HG03139 (cell line): ENCODE measurements at regions not wholly inside any gene's neighbourhood (a gene's known extent, or its start where the extent isn't known, plus 50 kb on each side); places are given as distances from the start of the nearest gene placed in this dataset.

Experiments used
- ATAC-seq: cut with Tn5 transposase; IDR thresholded peaks from one replicate; pipeline ENCODE4 v1.9.1; 2021; ENCODE audit not compliant: unreplicated experiment

DNA sequence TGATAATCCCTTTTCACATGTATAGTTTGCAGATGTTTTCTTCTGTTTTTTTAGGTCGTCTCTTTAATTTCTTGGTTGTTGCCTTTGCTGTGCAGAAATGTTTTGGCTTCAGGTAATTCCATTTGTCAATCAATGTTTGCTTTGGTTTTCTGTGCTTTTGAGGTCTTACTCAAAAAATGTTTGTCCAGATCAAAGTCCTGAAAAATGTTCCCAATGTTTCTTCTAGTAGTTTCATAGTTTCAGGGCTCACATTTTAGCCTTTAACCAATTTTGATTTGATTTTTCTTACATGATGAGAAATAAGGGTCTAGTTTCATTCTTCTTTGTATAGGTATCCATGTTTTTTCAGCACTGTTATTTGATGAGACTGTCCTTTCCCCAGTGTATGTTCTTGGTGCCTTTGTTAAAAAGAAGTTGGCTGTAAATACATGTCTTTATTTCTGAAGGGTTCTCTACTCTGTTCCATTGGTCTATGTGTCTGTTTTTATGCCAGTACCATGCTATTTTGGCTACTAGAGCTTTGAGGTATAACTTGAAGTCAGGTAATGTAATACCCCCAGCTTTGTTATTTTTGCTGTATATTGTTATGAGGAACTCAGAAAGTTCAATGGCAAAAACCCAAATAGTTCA lies 578.7 kb upstream of the SEL1L start:
- no peak for ATAC-seq

DNA sequence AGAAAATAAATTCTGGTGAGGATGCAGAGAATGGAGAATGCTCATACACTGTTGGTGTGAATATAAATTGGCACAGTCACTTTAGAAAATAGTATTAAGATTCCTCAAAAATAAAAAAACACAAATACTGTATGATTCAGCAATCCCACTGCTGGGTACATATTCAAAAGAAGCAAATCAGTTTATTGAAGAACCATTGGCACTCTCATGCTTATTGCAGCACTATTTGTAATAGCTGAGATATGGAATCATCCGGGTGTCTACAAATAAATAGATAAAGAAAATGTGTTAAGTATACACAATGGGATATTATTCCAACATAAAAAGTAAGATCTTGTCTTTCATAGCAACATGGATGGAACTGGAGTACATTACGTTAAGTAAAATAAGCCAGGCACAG lies 579.4 kb upstream of the SEL1L start:
- no peak for ATAC-seq

DNA sequence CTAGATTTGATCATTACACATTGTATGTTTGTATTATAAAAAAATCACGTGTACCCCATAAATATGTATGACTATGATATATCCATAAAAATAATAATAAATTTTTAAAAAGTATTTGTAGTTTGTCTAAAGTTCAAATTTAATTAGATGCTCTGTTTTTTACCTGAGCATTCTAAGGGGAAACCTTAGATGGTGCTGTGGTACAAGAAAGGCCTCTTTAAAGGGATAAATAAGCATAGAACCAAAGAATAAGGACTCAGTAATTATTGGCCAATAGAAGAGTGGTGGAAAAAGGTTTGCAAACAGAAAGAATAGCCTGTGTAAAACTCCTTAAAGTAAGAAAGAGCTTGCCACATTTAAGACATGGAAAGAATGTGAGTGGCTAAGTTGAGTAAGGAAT lies 580.1 kb upstream of the SEL1L start:
- no peak for ATAC-seq

DNA sequence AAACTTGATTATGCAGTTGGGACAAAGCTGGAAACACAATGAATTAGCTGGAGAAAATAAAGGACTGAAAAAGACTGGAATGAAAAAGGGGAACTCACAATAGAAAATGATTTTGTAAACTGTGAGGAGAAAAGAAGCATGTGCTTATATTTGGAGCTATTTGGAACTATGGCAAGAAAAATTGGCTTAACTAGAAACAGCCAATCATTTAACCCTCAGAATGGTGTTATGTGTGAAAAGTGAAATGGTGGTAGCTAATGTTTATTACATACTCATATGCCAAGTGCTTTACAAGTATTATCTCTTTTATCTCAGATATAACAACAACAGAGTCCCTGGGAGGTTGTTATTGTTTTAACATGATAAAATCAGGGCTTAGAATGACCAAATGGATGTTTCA lies 583.1 kb upstream of the SEL1L start:
- no peak for ATAC-seq

DNA sequence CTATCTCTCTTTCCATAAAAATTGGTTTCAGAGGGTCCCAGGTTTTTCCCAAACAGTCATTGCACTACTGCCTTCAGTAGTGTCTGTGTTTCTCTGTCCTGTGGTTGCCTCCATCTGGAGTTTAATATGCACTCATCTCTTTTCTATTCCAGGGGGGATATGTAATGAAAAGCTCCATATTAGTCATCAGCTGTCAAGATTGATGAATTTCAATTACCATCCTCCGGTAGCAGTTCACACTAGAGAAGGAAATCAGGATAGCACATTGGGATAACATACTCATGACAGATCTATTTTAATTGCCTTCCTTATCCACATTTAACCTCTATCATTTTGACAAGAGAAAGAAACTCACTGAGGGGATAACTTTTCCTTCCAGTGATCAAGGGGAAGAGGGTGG lies 589.0 kb upstream of the SEL1L start:
- no peak for ATAC-seq

DNA sequence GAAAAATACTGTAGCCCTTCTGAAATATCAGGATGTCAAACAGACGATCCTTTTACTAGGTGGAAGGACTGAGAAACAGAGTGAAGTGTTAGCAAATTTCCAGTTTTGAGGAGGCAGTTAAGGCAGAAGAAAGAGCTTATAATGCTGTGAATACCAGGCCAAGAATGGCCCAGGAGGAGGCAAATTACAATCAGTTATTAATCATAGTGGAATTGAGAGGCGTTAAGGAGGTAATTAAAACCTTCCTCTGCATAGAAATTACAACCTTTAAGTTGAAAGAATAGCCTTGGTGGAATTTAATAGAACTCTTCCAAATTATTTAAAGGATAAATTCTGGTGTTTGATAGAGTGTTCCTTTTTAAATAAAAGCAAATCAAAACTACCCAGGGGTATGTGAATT lies 590.9 kb upstream of the SEL1L start:
- no peak for ATAC-seq

DNA sequence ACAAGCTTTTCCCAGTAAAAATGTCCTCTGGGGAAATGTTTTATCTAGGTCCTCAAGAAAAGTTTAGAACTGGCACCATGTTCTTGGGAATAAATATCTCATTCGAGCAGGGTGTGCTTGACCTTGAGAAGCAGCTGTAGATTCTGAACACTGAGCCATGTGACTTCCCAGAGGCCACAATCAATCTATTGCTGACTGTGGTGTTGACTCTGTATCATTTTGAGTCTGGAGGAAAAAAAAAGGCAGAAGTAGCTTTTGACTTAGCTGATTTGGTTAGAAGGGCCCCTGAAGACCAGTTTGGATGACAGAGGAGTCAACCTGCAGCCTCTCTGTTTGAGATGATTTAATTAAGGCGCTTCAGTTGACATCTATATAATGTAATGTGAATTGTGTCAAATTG lies 592.4 kb upstream of the SEL1L start:
- ATAC-seq = no peak

DNA sequence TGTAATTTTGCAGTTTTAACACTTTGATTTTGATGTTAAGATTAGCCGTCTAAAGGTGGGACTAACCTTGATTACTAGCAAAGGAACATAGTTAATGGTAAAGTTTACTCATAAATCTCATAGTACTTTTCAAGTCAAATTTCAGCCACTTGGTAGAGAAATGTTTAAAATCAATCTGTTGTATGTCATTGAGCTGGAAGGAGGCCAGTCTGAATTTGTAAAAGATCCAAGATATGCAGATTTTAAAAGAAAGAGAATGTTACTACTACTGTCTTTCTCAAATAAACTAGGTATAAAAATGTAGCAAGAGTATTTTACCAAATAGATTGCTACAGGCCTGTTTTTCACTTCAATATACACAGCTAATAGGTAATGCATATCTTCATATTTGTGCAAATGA lies 600.8 kb upstream of the SEL1L start:
- no peak for ATAC-seq

DNA sequence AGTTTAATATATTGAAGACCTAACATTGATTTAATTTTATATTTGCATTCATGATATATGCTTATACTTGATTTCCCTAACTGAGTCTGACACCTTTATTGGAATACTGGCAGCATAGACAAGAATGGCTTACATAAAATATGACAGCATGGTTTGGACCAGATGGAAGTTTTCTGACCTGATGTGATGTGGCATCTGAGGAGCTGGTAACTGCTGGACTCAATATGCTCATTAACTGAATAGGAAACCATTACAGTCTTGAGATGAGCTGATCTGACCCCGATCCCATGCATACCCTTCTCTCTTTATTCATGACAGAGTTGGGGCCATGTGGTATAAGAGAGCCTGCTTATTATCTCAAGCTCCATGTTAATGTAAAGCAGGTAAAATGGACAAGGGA lies 604.8 kb upstream of the SEL1L start:
- ATAC-seq = no peak

DNA sequence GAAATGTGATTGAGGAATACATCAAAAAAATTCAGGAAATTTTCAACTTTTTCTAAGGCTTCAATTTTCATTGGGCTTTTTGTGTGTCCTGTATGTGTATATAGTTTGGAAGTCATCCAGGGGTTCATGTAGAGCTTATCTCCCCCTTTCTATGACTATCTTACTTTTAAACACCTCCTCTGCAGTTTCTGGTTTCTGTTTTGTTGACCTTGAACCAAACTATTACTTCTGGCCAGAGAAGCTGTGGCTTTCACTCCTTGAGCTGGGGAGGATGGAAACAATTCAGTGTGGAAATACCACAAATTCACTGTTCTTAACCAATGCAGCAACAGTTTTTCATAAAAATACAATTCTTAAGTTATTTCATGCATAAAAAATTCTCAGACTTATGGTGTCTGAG lies 613.2 kb upstream of the SEL1L start:
- ATAC-seq = no peak

DNA sequence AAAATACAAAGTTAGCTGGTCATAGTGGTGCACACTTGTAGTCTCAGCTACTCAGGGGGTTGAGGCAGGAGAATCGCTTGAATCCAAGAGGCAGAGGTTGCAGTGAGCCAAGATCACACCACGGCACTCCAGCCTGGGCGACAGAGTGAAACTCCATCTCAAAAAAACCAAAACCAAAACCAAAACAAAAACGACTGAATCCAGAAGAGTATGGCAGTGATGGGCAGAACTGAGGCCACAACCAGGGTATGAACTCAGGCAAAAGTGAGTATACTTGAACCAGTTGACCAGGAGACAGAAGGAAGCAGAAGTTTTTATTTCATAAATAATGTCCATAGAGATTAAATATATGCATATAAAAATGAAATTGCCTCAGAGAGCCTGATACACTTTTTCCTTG lies 620.0 kb upstream of the SEL1L start:
- ATAC-seq = no peak

DNA sequence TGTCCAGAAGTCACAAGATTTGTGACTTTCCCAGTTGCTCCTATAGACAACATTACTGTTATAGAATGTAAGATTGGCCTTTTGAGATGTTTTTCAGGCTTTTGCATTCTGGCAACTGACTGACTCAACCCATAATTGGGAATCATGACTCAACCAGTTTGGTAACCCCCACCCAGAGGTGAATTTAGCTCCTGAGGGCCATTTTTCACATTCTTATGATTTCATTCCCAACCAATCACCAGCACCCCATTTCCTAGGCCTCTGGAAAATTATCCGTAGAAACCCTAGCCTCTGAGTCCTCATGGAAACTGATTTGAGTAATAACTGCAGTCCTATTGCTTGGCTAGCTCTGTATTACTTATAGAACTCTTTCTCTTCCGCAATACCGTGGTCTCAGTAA lies 626.0 kb upstream of the SEL1L start:
- ATAC-seq = no peak

DNA sequence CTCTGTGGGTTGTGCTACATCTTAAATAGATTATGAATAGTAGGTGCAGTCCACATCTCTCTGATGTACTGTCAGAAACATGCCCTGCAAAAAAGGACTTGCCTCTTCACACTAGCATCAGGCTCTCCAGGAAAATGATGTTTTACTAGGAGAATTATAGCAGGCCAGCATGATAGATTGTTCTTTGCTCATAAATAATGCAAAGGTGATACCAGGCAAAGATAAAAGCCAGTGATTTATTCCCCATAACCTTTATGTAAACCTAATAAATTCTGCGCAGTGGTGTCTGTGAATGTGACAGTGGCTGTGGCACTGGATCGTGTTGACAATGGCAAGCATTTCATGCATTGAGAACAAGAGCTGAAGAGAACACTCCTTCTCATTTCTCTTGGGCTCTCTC lies 646.5 kb upstream of the SEL1L start:
- ATAC-seq = no peak

DNA sequence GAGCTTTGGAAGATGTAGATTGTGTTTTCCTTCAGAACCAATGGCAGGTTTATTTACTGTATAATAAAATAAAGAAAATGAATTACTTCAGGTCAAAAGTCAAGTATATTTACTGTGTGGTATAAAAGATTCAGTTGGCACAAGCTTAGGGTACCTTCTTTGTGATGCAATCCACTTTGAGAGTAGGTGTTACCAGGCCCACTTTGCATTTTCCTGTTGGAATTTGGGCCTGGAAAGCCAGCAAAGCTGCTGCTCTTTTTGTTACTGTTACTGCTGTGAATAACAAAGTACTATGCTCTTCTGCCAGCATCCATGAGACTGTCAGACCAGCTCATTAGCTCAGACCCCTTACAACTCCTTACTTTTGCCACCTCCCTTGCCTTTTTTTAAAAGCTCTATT lies 649.0 kb upstream of the SEL1L start:
- ATAC-seq = no peak

DNA sequence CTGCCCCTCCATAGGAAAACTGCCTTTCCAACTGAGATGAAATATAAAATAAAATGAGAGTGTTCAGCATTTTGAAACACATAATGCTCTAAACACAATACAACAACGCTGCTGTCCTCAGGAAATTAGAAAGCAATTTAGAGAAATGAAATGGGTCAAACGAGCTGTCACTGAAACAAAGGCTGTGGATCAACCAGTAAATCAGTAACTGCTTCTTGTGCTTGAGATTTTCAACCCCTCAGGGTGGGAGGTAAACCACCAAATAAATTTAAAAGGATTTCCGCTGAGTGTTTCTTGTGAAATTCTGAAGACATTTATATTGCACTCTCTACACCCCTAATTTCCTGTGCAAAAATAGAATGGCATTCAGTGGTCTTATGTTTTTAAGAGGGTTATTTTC lies 657.1 kb upstream of the SEL1L start:
- no peak for ATAC-seq

DNA sequence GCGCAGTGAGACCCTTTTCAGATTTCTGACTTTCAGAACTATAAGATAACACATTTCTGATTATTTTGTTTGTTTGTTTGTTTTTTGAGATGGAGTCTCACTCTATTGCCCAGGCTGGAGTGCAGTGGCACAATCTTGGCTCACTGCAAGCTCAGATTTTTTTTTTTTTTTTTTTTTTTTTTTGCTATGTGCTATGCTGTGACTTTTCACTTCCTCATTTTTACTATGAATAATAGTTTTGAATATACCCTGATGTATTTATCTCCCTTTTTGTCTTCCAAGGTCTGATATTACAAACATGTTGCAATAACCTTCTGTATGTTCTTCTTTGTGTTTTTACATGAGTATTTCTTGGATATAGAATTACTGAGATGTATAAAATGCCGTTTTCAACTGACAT lies 658.7 kb upstream of the SEL1L start:
- ATAC-seq = no peak

DNA sequence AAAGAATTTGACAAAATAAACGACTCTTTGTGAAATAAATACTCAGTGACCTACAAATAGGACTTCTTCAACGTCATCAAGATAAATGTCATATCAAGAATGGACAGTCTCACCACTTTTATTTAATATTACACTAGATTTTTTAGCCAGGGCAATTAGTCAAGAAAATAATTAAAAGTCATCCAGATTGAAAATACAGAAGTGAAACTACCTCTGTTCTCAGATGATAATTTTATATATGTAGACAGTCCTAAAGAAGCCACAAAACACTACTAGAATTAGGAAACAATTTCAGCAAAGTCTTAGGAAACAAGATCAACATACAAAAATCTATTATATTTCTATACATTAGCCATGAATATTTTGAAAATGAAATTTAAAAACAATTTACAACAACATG lies 689.6 kb upstream of the SEL1L start:
- no peak for ATAC-seq

DNA sequence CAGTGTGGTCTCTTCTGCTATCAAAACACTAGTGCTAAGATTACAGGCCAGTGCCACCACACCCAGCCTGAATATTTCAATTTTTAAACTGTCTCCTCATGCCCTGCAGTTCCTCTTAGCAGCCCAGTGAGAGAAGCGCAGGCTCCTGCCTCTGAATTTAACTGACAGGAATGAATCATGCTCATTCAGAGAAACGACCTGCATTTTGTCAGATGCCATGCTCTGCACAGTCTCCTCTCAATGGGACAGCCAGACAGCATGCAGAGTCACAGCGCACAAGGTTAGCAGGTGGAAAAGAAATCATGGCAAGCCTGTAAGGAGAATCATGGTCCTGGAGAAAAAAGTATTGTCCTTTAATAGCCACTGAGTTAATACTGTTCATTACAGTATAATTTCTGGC lies 691.0 kb upstream of the SEL1L start:
- ATAC-seq = no peak

DNA sequence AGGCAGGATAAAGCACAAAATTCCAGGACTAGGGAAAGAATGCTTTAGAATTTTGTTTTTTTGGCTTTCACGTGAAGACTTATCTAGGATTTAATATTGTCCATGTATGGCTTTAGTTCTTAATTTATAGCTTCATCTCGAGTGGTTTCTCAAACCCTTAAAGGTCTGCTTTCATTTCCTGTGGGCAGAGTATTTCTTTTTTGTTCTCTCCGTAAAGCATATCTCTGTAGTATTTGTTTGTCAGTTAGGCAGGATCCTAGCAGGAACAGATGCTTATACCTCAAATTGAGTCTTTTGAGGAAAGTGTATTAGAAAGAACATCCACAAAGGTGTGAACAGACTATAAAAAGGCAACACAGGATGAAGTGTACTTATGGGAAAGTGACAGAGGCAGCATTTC lies 697.1 kb upstream of the SEL1L start:
- no peak for ATAC-seq

DNA sequence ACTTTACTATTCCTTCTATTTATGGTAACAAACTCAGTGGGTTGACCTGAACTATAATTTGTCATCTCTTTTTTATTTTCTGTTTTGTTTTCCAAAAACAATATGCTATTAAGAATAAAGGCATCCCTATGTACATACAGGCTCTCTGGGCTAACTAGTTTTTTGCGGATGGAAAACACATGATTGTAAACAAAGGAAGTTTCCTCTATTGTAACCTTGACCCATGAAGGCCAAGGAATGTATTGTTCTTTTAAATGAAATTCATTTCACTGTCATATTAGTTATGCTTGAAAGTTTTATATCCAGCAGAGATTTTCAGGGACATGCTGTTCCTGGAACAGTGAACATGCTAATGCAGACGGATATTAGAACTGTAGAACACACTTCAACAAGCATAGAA lies 705.0 kb upstream of the SEL1L start:
- no peak for ATAC-seq

DNA sequence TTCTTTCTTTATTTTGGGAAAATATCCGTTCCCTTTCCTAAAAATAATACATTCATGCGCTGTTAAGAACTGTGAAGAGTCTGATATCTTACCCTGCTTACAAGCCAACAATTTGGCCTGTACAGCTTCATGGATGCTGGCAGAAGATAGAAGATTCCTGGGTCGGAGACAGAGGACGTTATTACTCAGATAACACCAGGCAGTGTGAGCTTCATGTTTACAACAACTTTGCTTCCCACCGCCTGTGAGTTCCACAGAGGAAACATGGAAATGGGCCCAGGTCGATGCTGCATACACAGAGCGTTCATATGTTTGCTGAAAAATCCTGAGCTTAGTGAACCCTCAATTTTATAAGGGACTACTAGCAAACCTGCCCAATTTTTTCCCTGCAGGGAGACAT lies 705.6 kb upstream of the SEL1L start:
- ATAC-seq = no peak

DNA sequence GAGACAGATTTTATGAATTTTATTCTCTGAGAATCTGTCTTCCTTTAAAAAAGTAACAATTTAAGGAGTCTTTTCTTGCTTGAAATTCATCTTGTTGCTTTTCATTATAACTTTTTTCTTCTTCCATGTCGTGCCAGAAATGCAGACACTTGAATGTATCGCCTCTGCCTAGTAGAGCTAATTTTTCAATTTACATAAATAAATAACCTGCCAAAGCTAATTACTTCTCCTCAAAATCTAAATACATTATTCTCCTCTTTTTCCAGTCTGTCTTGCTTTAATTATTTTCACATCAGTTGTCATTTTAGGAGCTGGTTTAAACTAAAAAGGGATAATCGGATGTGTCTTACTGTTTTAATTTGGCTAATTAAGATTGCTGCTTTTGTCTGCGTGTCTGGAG lies 711.1 kb upstream of the SEL1L start:
- ATAC-seq = no peak

DNA sequence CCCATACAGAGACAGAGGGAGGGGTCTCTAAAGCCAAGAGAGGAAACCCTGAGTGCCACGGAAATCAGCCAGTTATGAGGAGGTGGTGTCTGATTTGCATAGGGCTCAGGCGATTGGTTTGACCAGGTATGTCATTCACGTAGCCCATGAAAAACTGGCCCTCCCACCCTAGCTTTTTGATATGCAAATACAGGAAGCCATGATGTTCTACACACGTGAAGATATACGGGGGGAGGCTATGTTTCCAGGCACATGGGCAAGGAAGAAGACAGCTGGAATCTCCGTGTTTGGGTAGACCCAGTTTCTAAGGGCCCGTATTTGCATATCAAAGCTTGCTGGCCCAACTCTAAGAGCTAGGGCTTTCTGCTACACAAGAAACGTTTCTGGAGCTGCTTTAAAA lies 717.8 kb upstream of the SEL1L start:
- ATAC-seq = no peak

DNA sequence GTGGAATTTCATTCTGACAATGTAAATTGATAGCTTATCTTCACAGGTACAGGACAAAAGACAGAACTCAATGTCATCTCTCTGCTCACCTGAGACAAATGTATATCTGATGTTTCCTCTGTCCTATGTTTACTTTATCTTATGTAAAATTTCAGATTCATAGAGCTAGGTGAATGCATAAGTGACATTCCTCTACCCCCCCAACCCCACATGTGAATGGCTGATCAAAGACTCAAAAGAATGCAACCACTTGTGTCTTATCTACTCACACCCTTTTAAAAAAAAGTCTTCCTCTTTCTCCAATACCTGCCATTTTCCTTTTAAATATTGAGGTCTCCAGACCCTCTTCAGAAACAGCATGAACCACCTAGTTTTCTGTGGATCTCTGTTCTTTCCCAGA lies 736.6 kb upstream of the SEL1L start:
- no peak for ATAC-seq
